PC-9 (cell line): ENCODE measurements at regions not wholly inside any gene's neighbourhood (a gene's known extent, or its start where the extent isn't known, plus 50 kb on each side); places are given as distances from the start of the nearest gene placed in this dataset.

Experiments used
- CTCF ChIP-seq: fragments of 200-600 bp; sonication (generic); conservative IDR thresholded peaks from 2 replicates; pipeline ENCODE4 v1.6.1; 2017; ENCODE audit warnings: mixed run types, antibody characterized with exemption, mild to moderate bottlenecking, moderate library complexity
- EZH2 ChIP-seq: fragments of 200-600 bp; sonication (generic); IDR thresholded peaks from 2 replicates; pipeline ENCODE4 v1.8.0; 2017; ENCODE audit warnings: antibody characterized with exemption, low read depth

GRCh38 chr11:127738771-127739286, 738.3 kb upstream of the KIRREL3 start:
- TF ChIP-seq CTCF = no peak
- TF ChIP-seq EZH2 = no peak
